COR-L47 (cell line): ENCODE measurements at regions not wholly inside any gene's neighbourhood (a gene's known extent, or its start where the extent isn't known, plus 50 kb on each side); places are given as distances from the start of the nearest gene placed in this dataset.
"Not testable (repeated sequence)": the region's sequence is repeated elsewhere in the genome, so short reads cannot be mapped to it uniquely, and the experiment has no call there.

Experiments used
- DNase-seq: peaks from one replicate; lab custom pipeline; 2025; lab: John Stamatoyannopoulos, UW

- no peak for DNase-seq
Measured at GRCh38 chr15:70247281-70247680, 149.6 kb upstream of the TLE3 start.

GRCh38 chr15:70246623-70247220 lies 149.0 kb upstream of the TLE3 start:
- DNase-seq, result no peak

GRCh38 chr15:70245932-70246622 lies 148.4 kb upstream of the TLE3 start:
- no peak for DNase-seq

- DNase-seq, result no peak
Measured at GRCh38 chr15:70244978-70245542, 147.3 kb upstream of the TLE3 start.

- peak; percentile 20 for DNase-seq
Measured at GRCh38 chr15:70243686-70244540, 146.2 kb upstream of the TLE3 start.

GRCh38 chr15:70242951-70243685 lies 145.4 kb upstream of the TLE3 start:
- DNase-seq, result no peak

GRCh38 chr15:70241561-70242320 lies 144.0 kb upstream of the TLE3 start:
- no peak for DNase-seq

GRCh38 chr15:70240820-70241430 lies 143.2 kb upstream of the TLE3 start:
- no peak for DNase-seq

GRCh38 chr15:70240082-70240481 lies 142.4 kb upstream of the TLE3 start:
- no peak for DNase-seq

GRCh38 chr15:70238917-70239316 lies 141.2 kb upstream of the TLE3 start:
- DNase-seq, result no peak

GRCh38 chr15:70237626-70238025 lies 139.9 kb upstream of the TLE3 start:
- DNase-seq, result no peak

- no peak for DNase-seq
Measured at GRCh38 chr15:70236341-70237086, 138.8 kb upstream of the TLE3 start.

- no peak for DNase-seq
Measured at GRCh38 chr15:70235347-70235746, 137.6 kb upstream of the TLE3 start.

GRCh38 chr15:70234256-70234905 lies 136.7 kb upstream of the TLE3 start:
- DNase-seq, result no peak

- DNase-seq, result no peak
Measured at GRCh38 chr15:70231484-70231883, 133.8 kb upstream of the TLE3 start.

- DNase-seq, result not testable (repeated sequence)
Measured at GRCh38 chr15:70227918-70228317, 130.2 kb upstream of the TLE3 start.

GRCh38 chr15:70227147-70227546 lies 129.4 kb upstream of the TLE3 start:
- DNase-seq, result no peak

GRCh38 chr15:70226337-70226980 lies 128.7 kb upstream of the TLE3 start:
- DNase-seq, result peak; percentile 79

GRCh38 chr15:70225416-70225815 lies 127.7 kb upstream of the TLE3 start:
- DNase-seq, result no peak
